ENCODE measurements at regions not wholly inside any gene's neighbourhood (a gene's known extent, or its start where the extent isn't known, plus 50 kb on each side); places are given as distances from the start of the nearest gene placed in this dataset.

DNA sequence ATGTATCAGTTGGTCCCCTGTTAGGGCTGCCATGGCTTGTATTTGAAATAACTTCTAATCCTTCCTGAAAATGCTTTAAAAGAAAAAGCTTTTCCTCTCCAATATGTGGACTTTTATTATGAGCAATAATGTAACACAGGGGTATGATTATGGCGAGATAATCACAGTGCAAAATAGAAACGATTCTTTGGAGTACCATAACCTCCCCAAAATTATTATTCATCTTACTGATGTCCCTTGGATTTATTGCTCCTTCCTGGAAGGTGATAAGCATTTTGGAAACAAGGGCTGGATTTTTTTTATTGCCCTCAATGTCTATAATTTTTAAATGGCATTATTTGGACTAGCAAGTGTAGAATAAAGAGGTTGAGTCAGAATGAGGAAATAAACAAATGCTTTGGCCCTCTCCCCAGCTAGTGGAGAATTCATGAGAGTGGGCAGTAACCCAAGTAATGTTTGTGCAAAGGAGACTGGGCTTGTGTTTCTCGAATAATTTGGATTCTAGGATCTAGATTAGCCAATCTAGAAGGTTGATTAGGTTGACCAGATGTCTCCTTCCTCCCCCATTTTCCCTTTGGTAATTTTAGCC, 403.9 kb upstream of the CELF2 start:
- TF ChIP-seq ELF1 (IDR thresholded peaks at IDR 0.05; ENCODE audit: borderline replicate concordance, low read depth) (no peak), SRF (IDR thresholded peaks at IDR 0.05; ENCODE audit: low read depth) (no peak), CBX3 (IDR thresholded peaks at IDR 0.05; ENCODE audit: low read depth) (no peak), CEBPB (IDR thresholded peaks at IDR 0.05; ENCODE audit: low read depth) (no peak), YY1 (IDR thresholded peaks at IDR 0.05; ENCODE audit: extremely low read depth, insufficient replicate concordance, low read depth, low read length) (no peak), ZFX (IDR thresholded peaks at IDR 0.05) (no peak), JUND (IDR thresholded peaks at IDR 0.05) (no peak), RAD21 (IDR thresholded peaks at IDR 0.05; ENCODE audit: low read depth) (no peak), EZH2 (IDR thresholded peaks at IDR 0.05) (no peak), POLR2AphosphoS5 (IDR thresholded peaks at IDR 0.05; ENCODE audit: low read depth, low read length) (no peak)
- TF ChIP-seq, protein P1, sequence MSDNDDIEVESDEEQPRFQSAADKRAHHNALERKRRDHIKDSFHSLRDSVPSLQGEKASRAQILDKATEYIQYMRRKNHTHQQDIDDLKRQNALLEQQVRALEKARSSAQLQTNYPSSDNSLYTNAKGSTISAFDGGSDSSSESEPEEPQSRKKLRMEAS (IDR thresholded peaks at IDR 0.05): no peak
- H3K36me3 ChIP-seq (ENCODE audit: control insufficient read depth in 1 of 2, insufficient read depth in 2 of 2, low read length in 2 of 2): no peaks in the 10 kb centered on the region
- ATAC-seq (no peak), DNase-seq (ENCODE audit: low read depth, low spot score) (no peak)
- no peak overlapping the region for H3K4me3 ChIP-seq (replicated peaks in 1 of 2; ENCODE audit: low read depth in 1 of 2, low read length in 2 of 2)
- H3K27ac ChIP-seq (ENCODE audit: low read depth, low read length): no peak overlapping the region
- H3K9me3 ChIP-seq (ENCODE audit: control insufficient read depth in 1 of 2, insufficient read depth in 1 of 2, low read depth in 1 of 2, low read length in 2 of 2): peaks cover 7 to 18% of the 10 kb centered on the region in 2 experiments; a peak in 2 of 4 replicates
- no peak overlapping the region for H3K9ac ChIP-seq (ENCODE audit: low read length)
- H3K4me1 ChIP-seq (ENCODE audit: control insufficient read depth in 1 of 2, insufficient read depth in 2 of 2, low read length in 2 of 2): no peaks in the 10 kb centered on the region
- POLR2A ChIA-PET: no interaction called here
- H4K20me1 ChIP-seq (ENCODE audit: insufficient read depth): no peaks in the 10 kb centered on the region
- no peak overlapping the region for H3K4me2 ChIP-seq (ENCODE audit: low read length)
- BruUV-seq (replicated peaks): no TSS peak
- no peaks in the 10 kb centered on the region for H3K9me2 ChIP-seq (ENCODE audit: insufficient read depth)
- H3K27me3 ChIP-seq (ENCODE audit: insufficient read depth, low read length): no peaks in the 10 kb centered on the region
- RAD21 ChIA-PET (ENCODE audit: low non-redundant PET in 1 of 2, low total read pairs in 2 of 2, uncharacterized antibody in 2 of 2, unreplicated experiment in 2 of 2): no interaction called here
- H3K79me2 ChIP-seq (ENCODE audit: insufficient read depth, low read length): no peaks in the 10 kb centered on the region
- intact Hi-C loops (cut with micrococcal nuclease): no loop called here
- CTCF ChIA-PET: no interaction called here
- H2AFZ ChIP-seq (ENCODE audit: low read depth, low read length, poor library complexity, severe bottlenecking): no peak overlapping the region

DNA sequence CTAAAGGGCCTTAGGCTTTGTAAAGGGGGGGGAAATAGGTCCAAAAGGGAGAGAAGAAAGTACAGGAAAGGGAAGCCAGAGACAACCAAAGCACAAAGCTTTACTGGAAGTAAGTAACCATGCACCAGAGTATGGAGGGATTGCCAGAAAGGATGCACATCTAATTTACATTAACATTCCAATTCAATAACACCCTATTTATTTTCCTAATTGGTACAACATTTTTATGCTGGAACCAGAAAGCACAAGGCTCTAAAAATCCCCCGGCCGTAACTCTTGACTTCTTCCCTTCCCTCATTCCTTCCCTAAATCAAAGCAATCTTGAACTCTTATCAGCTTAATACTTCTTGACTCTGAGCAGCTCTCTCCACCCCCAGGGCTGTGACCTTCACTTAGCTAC, 400.0 kb upstream of the CELF2 start:
- Histone ChIP-seq H3K9me3 (ENCODE audit: control insufficient read depth in 1 of 2, insufficient read depth in 1 of 2, low read depth in 1 of 2, low read length in 2 of 2) (peaks cover 13 to 20% of the 10 kb centered on the region in 2 experiments; a peak in 2 of 4 replicates), H3K27ac (ENCODE audit: low read depth, low read length) (no peak overlapping the region), H2AFZ (ENCODE audit: low read depth, low read length, poor library complexity, severe bottlenecking) (no peak overlapping the region), H3K4me3 (replicated peaks in 1 of 2; ENCODE audit: low read depth in 1 of 2, low read length in 2 of 2) (no peak overlapping the region), H4K20me1 (ENCODE audit: insufficient read depth) (no peaks in the 10 kb centered on the region), H3K27me3 (ENCODE audit: insufficient read depth, low read length) (no peaks in the 10 kb centered on the region), H3K79me2 (ENCODE audit: insufficient read depth, low read length) (no peaks in the 10 kb centered on the region), H3K9ac (ENCODE audit: low read length) (no peak overlapping the region), H3K36me3 (ENCODE audit: control insufficient read depth in 1 of 2, insufficient read depth in 2 of 2, low read length in 2 of 2) (no peaks in the 10 kb centered on the region), H3K9me2 (ENCODE audit: insufficient read depth) (no peaks in the 10 kb centered on the region), H3K4me1 (ENCODE audit: control insufficient read depth in 1 of 2, insufficient read depth in 2 of 2, low read length in 2 of 2) (no peaks in the 10 kb centered on the region), H3K4me2 (ENCODE audit: low read length) (no peak overlapping the region)
- ChIA-PET CTCF (no interaction called here), RAD21 (ENCODE audit: low non-redundant PET in 1 of 2, low total read pairs in 2 of 2, uncharacterized antibody in 2 of 2, unreplicated experiment in 2 of 2) (no interaction called here), POLR2A (no interaction called here)
- intact Hi-C loops (cut with micrococcal nuclease): no loop called here
- ATAC-seq (no peak), DNase-seq (ENCODE audit: low read depth, low spot score) (no peak)
- no TSS peak for BruUV-seq (replicated peaks)
- TF ChIP-seq, protein P2, sequence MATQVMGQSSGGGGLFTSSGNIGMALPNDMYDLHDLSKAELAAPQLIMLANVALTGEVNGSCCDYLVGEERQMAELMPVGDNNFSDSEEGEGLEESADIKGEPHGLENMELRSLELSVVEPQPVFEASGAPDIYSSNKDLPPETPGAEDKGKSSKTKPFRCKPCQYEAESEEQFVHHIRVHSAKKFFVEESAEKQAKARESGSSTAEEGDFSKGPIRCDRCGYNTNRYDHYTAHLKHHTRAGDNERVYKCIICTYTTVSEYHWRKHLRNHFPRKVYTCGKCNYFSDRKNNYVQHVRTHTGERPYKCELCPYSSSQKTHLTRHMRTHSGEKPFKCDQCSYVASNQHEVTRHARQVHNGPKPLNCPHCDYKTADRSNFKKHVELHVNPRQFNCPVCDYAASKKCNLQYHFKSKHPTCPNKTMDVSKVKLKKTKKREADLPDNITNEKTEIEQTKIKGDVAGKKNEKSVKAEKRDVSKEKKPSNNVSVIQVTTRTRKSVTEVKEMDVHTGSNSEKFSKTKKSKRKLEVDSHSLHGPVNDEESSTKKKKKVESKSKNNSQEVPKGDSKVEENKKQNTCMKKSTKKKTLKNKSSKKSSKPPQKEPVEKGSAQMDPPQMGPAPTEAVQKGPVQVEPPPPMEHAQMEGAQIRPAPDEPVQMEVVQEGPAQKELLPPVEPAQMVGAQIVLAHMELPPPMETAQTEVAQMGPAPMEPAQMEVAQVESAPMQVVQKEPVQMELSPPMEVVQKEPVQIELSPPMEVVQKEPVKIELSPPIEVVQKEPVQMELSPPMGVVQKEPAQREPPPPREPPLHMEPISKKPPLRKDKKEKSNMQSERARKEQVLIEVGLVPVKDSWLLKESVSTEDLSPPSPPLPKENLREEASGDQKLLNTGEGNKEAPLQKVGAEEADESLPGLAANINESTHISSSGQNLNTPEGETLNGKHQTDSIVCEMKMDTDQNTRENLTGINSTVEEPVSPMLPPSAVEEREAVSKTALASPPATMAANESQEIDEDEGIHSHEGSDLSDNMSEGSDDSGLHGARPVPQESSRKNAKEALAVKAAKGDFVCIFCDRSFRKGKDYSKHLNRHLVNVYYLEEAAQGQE (IDR thresholded peaks at IDR 0.05; ENCODE audit: low read depth): no peak
- TF ChIP-seq EGR1 (IDR thresholded peaks at IDR 0.05; ENCODE audit: low read depth): no peak
- TF ChIP-seq EZH2 (IDR thresholded peaks at IDR 0.05): no peak
- TF ChIP-seq POLR2A (IDR thresholded peaks at IDR 0.05; ENCODE audit: borderline replicate concordance, extremely low read depth, insufficient read depth, insufficient read length): no peak
- TF ChIP-seq RAD21 (IDR thresholded peaks at IDR 0.05; ENCODE audit: low read depth): no peak
- TF ChIP-seq FOSL1 (IDR thresholded peaks at IDR 0.05; ENCODE audit: low read depth): no peak
- no peak for TF ChIP-seq TCF7L2 (IDR thresholded peaks at IDR 0.05; ENCODE audit: borderline replicate concordance, extremely low read depth, insufficient read depth, insufficient read length)
- TF ChIP-seq EZH2phosphoT487 (IDR thresholded peaks at IDR 0.05; ENCODE audit: borderline replicate concordance): no peak
- TF ChIP-seq, protein P3, sequence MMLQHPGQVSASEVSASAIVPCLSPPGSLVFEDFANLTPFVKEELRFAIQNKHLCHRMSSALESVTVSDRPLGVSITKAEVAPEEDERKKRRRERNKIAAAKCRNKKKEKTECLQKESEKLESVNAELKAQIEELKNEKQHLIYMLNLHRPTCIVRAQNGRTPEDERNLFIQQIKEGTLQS (IDR thresholded peaks at IDR 0.05): no peak
- TF ChIP-seq, protein P1 (IDR thresholded peaks at IDR 0.05): no peak
- TF ChIP-seq SIN3A (IDR thresholded peaks at IDR 0.05; ENCODE audit: low read depth): no peak
- no peak for TF ChIP-seq ELF1 (IDR thresholded peaks at IDR 0.05; ENCODE audit: borderline replicate concordance, low read depth)

Data from HCT116 (cell line).